WTC11 (cell line): ENCODE measurements at regions not wholly inside any gene's neighbourhood (a gene's known extent, or its start where the extent isn't known, plus 50 kb on each side); places are given as distances from the start of the nearest gene placed in this dataset.

ENCODE experiments used
- ATAC-seq: fragments of 200-7000 bp; cut with Tn5 transposase; 2 replicates; pipeline ENCODE4 v1.10.0; 2021; ENCODE audit warnings: mild to moderate bottlenecking, moderate library complexity
- CTCF ChIA-PET: fragments of 300-600 bp; sonication (Branson Sonifier 250); formaldehyde crosslinking; loops from one replicate; lab custom pipeline; 2021; ENCODE audit warnings: antibody characterized with exemption; lab: Charles Lee
- POLR2A ChIA-PET: fragments of 350-600 bp; sonication (Branson Sonifier 250); formaldehyde crosslinking; loops from one replicate; lab custom pipeline; 2021; ENCODE audit warnings: antibody characterized with exemption; lab: Charles Lee
- DNase-seq: peaks from one replicate; pipeline ENCODE4 v3.0.0; 2021; ENCODE audit warnings: low spot score
- H3K27ac Mint-ChIP-seq: 2 replicates; pipeline ENCODE4 v1.8.0; 2021; ENCODE audit warnings: mixed read lengths
- H3K27me3 Mint-ChIP-seq: 2 replicates; pipeline ENCODE4 v1.8.0; 2021; ENCODE audit warnings: low read depth, mild to moderate bottlenecking, moderate library complexity, mixed read lengths
- H3K36me3 Mint-ChIP-seq: 2 replicates; pipeline ENCODE4 v1.8.0; 2021; ENCODE audit warnings: mixed read lengths
- H3K4me1 Mint-ChIP-seq: 2 replicates; pipeline ENCODE4 v1.8.0; 2022; ENCODE audit warnings: mixed read lengths
- H3K4me3 Mint-ChIP-seq: 2 replicates; pipeline ENCODE4 v1.8.0; 2021; ENCODE audit warnings: mild to moderate bottlenecking, moderate library complexity, mixed read lengths
- H3K9me3 Mint-ChIP-seq: 2 replicates; pipeline ENCODE4 v1.8.0; 2021; ENCODE audit warnings: mixed read lengths
- ATF3 ChIP-seq: sonication (generic); formaldehyde crosslinking; conservative IDR thresholded peaks from 2 replicates; pipeline ENCODE4 v1.8.1; 2022; ENCODE audit warnings: mild to moderate bottlenecking, missing genetic modification reagents
- ATF6 ChIP-seq: sonication (generic); formaldehyde crosslinking; IDR thresholded peaks from 2 replicates; pipeline ENCODE4 v1.8.1; 2023; ENCODE audit warnings: mild to moderate bottlenecking, missing genetic modification reagents
- CBFB ChIP-seq: sonication (generic); formaldehyde crosslinking; IDR thresholded peaks from 2 replicates; pipeline ENCODE4 v1.8.1; 2022; ENCODE audit warnings: mild to moderate bottlenecking, low read depth, missing genetic modification reagents
- CREM ChIP-seq: sonication (generic); formaldehyde crosslinking; IDR thresholded peaks from 2 replicates; pipeline ENCODE4 v1.8.1; 2022; ENCODE audit warnings: mild to moderate bottlenecking, missing genetic modification reagents, moderate library complexity
- E2F1 ChIP-seq: sonication (generic); formaldehyde crosslinking; IDR thresholded peaks from 2 replicates; pipeline ENCODE4 v1.8.0; 2022; ENCODE audit warnings: mild to moderate bottlenecking, missing genetic modification reagents
- E2F5 ChIP-seq: sonication (generic); formaldehyde crosslinking; IDR thresholded peaks from 2 replicates; pipeline ENCODE4 v1.8.1; 2022; ENCODE audit warnings: mild to moderate bottlenecking, moderate library complexity, missing genetic modification reagents
- ERG ChIP-seq: fragments of 250-450 bp; sonication (Bioruptor Pico); IDR thresholded peaks from 2 replicates; pipeline ENCODE4 v1.8.0; 2021; ENCODE audit warnings: mild to moderate bottlenecking
- NR3C1 ChIP-seq: sonication (generic); formaldehyde crosslinking; conservative IDR thresholded peaks from 2 replicates; pipeline ENCODE4 v1.8.1; 2023; ENCODE audit warnings: low read depth, mild to moderate bottlenecking, missing genetic modification reagents
- SMAD4 ChIP-seq: sonication (generic); formaldehyde crosslinking; IDR thresholded peaks from 2 replicates; pipeline ENCODE4 v1.8.0; 2022; ENCODE audit warnings: mild to moderate bottlenecking, missing genetic modification reagents
- SP1 ChIP-seq: sonication (generic); formaldehyde crosslinking; conservative IDR thresholded peaks from 2 replicates; pipeline ENCODE4 v1.8.1; 2022; ENCODE audit warnings: missing genetic modification reagents
- TP53 ChIP-seq: sonication (generic); formaldehyde crosslinking; IDR thresholded peaks from 2 replicates; pipeline ENCODE4 v1.8.1; 2023; ENCODE audit warnings: mild to moderate bottlenecking, missing genetic modification reagents
- ZBTB21 ChIP-seq: sonication (generic); formaldehyde crosslinking; IDR thresholded peaks from 2 replicates; pipeline ENCODE4 v1.8.1; 2023; ENCODE audit warnings: mild to moderate bottlenecking, missing genetic modification reagents, borderline replicate concordance
- ZNF121 ChIP-seq: sonication (generic); formaldehyde crosslinking; IDR thresholded peaks from 2 replicates; pipeline ENCODE4 v1.8.0; 2023; ENCODE audit warnings: missing genetic modification reagents
- ZNF416 ChIP-seq: fragments of 250-450 bp; sonication (Bioruptor Pico); IDR thresholded peaks from 2 replicates; pipeline ENCODE4 v1.9.0; 2021; ENCODE audit warnings: mild to moderate bottlenecking, inconsistent platforms
- TF ChIP-seq, protein P1 (sequence below): sonication (generic); formaldehyde crosslinking; IDR thresholded peaks from 2 replicates; pipeline ENCODE4 v1.8.0; 2023; ENCODE audit warnings: missing genetic modification reagents
- TF ChIP-seq, protein P2 (sequence below): fragments of 250-450 bp; sonication (Bioruptor Pico); IDR thresholded peaks from 2 replicates; pipeline ENCODE4 v1.9.0; 2021; ENCODE audit warnings: mild to moderate bottlenecking
- TF ChIP-seq, protein P3 (sequence below): sonication (generic); formaldehyde crosslinking; IDR thresholded peaks from 2 replicates; pipeline ENCODE4 v1.8.0; 2023; ENCODE audit warnings: missing genetic modification reagents, mild to moderate bottlenecking, borderline replicate concordance
- TF ChIP-seq, protein P4 (sequence below): sonication (generic); formaldehyde crosslinking; IDR thresholded peaks from 2 replicates; pipeline ENCODE4 v1.8.0; 2022; ENCODE audit warnings: mild to moderate bottlenecking, missing genetic modification reagents
- TF ChIP-seq, protein P5 (sequence below): sonication (generic); formaldehyde crosslinking; IDR thresholded peaks from 2 replicates; pipeline ENCODE4 v1.8.1; 2023; ENCODE audit warnings: mild to moderate bottlenecking, moderate library complexity, missing genetic modification reagents

DNA sequence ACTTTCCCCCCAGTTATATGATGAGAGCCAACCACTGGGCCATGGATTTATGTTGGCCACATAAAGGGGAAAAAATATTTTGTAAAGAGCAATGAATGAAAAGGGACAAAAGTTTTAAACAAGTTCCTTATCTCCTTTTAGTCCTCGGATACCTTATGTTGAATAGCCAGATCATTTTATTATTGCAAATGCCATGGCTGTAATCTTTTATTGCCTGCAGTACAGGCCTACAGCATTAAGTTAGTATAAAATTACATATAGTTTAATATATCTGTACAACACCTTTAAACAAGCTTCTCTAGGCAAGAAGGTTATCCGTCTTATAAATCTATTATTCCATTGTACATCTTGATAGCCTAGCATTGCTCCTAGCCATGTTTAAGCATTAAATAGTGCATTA, 93.9 kb upstream of the SLC35B3 start:
- Mint-ChIP-seq H3K27me3 (no peaks in the 10 kb centered on the region), H3K4me3 (no peak overlapping the region), H3K27ac (no peak overlapping the region), H3K9me3 (no peaks in the 10 kb centered on the region), H3K4me1 (peaks cover 4% of the 10 kb centered on the region; the same call in 1 of the 2 replicates), H3K36me3 (no peaks in the 10 kb centered on the region)
- ATAC-seq (no peak), DNase-seq (no peak)
- CTCF ChIA-PET: no interaction called here
- POLR2A ChIA-PET: no interaction called here
- TF ChIP-seq CBFB (CRISPR knock-in tag): no peak
- TF ChIP-seq SP1: no peak
- TF ChIP-seq ZNF416 (CRISPR knock-in tag): no peak
- TF ChIP-seq, protein P1, sequence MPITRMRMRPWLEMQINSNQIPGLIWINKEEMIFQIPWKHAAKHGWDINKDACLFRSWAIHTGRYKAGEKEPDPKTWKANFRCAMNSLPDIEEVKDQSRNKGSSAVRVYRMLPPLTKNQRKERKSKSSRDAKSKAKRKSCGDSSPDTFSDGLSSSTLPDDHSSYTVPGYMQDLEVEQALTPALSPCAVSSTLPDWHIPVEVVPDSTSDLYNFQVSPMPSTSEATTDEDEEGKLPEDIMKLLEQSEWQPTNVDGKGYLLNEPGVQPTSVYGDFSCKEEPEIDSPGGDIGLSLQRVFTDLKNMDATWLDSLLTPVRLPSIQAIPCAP (CRISPR knock-in tag): no peak
- TF ChIP-seq SMAD4 (CRISPR knock-in tag): no peak
- TF ChIP-seq ZNF121 (CRISPR knock-in tag): no peak
- TF ChIP-seq E2F5 (CRISPR knock-in tag): no peak
- TF ChIP-seq ATF6: no peak
- TF ChIP-seq, protein P2, sequence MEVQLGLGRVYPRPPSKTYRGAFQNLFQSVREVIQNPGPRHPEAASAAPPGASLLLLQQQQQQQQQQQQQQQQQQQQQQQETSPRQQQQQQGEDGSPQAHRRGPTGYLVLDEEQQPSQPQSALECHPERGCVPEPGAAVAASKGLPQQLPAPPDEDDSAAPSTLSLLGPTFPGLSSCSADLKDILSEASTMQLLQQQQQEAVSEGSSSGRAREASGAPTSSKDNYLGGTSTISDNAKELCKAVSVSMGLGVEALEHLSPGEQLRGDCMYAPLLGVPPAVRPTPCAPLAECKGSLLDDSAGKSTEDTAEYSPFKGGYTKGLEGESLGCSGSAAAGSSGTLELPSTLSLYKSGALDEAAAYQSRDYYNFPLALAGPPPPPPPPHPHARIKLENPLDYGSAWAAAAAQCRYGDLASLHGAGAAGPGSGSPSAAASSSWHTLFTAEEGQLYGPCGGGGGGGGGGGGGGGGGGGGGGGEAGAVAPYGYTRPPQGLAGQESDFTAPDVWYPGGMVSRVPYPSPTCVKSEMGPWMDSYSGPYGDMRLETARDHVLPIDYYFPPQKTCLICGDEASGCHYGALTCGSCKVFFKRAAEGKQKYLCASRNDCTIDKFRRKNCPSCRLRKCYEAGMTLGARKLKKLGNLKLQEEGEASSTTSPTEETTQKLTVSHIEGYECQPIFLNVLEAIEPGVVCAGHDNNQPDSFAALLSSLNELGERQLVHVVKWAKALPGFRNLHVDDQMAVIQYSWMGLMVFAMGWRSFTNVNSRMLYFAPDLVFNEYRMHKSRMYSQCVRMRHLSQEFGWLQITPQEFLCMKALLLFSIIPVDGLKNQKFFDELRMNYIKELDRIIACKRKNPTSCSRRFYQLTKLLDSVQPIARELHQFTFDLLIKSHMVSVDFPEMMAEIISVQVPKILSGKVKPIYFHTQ (CRISPR knock-in tag): no peak
- TF ChIP-seq, protein P3, sequence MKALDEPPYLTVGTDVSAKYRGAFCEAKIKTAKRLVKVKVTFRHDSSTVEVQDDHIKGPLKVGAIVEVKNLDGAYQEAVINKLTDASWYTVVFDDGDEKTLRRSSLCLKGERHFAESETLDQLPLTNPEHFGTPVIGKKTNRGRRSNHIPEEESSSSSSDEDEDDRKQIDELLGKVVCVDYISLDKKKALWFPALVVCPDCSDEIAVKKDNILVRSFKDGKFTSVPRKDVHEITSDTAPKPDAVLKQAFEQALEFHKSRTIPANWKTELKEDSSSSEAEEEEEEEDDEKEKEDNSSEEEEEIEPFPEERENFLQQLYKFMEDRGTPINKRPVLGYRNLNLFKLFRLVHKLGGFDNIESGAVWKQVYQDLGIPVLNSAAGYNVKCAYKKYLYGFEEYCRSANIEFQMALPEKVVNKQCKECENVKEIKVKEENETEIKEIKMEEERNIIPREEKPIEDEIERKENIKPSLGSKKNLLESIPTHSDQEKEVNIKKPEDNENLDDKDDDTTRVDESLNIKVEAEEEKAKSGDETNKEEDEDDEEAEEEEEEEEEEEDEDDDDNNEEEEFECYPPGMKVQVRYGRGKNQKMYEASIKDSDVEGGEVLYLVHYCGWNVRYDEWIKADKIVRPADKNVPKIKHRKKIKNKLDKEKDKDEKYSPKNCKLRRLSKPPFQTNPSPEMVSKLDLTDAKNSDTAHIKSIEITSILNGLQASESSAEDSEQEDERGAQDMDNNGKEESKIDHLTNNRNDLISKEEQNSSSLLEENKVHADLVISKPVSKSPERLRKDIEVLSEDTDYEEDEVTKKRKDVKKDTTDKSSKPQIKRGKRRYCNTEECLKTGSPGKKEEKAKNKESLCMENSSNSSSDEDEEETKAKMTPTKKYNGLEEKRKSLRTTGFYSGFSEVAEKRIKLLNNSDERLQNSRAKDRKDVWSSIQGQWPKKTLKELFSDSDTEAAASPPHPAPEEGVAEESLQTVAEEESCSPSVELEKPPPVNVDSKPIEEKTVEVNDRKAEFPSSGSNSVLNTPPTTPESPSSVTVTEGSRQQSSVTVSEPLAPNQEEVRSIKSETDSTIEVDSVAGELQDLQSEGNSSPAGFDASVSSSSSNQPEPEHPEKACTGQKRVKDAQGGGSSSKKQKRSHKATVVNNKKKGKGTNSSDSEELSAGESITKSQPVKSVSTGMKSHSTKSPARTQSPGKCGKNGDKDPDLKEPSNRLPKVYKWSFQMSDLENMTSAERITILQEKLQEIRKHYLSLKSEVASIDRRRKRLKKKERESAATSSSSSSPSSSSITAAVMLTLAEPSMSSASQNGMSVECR (CRISPR knock-in tag): no peak
- no peak for TF ChIP-seq TP53
- no peak for TF ChIP-seq NR3C1 (CRISPR knock-in tag)
- TF ChIP-seq ERG (CRISPR knock-in tag): no peak
- no peak for TF ChIP-seq CREM (CRISPR knock-in tag)

GRCh38 chr6:8527818-8528217, 92.5 kb upstream of the SLC35B3 start:
- DNase-seq: no peak
- CTCF ChIA-PET: no interaction called here
- no peak for ATAC-seq
- Mint-ChIP-seq H3K9me3 (peaks cover under 1% of the 10 kb centered on the region), H3K4me1 (peaks cover 4% of the 10 kb centered on the region; the same call in 1 of the 2 replicates), H3K27me3 (no peaks in the 10 kb centered on the region), H3K27ac (no peak overlapping the region), H3K36me3 (no peaks in the 10 kb centered on the region), H3K4me3 (no peak overlapping the region)
- POLR2A ChIA-PET: no interaction called here
- TF ChIP-seq ATF3 (CRISPR knock-in tag): no peak
- TF ChIP-seq E2F1: no peak
- TF ChIP-seq ZBTB21: no peak
- TF ChIP-seq, protein P4, sequence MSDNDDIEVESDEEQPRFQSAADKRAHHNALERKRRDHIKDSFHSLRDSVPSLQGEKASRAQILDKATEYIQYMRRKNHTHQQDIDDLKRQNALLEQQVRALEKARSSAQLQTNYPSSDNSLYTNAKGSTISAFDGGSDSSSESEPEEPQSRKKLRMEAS (CRISPR knock-in tag): no peak
- TF ChIP-seq, protein P1 (CRISPR knock-in tag): no peak
- TF ChIP-seq, protein P5, sequence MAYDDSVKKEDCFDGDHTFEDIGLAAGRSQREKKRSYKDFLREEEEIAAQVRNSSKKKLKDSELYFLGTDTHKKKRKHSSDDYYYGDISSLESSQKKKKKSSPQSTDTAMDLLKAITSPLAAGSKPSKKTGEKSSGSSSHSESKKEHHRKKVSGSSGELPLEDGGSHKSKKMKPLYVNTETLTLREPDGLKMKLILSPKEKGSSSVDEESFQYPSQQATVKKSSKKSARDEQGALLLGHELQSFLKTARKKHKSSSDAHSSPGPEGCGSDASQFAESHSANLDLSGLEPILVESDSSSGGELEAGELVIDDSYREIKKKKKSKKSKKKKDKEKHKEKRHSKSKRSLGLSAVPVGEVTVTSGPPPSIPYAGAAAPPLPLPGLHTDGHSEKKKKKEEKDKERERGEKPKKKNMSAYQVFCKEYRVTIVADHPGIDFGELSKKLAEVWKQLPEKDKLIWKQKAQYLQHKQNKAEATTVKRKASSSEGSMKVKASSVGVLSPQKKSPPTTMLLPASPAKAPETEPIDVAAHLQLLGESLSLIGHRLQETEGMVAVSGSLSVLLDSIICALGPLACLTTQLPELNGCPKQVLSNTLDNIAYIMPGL (CRISPR knock-in tag): no peak
